Loucy (cell line): ENCODE measurements at regions not wholly inside any gene's neighbourhood (a gene's known extent, or its start where the extent isn't known, plus 50 kb on each side); places are given as distances from the start of the nearest gene placed in this dataset.

ENCODE experiments used
- H2AFZ ChIP-seq: fragments of 200-600 bp; sonication (generic); 2 replicates; pipeline ENCODE4 v1.6.0; 2016; ENCODE audit warnings: antibody characterized with exemption, mild to moderate bottlenecking, low read length, moderate library complexity
- H3F3A ChIP-seq: fragments of 200-600 bp; 2 replicates; pipeline ENCODE4 v1.6.0; 2016; ENCODE audit warnings: antibody characterized with exemption, low read depth, mild to moderate bottlenecking
- H3K27me3 ChIP-seq: fragments of 200-600 bp; sonication (generic); 2 replicates; pipeline ENCODE4 v1.6.1; 2014; ENCODE audit warnings: low read length, mild to moderate bottlenecking; ENCODE audit not compliant: insufficient read depth, poor library complexity, severe bottlenecking
- H3K36me3 ChIP-seq: fragments of 200-600 bp; sonication (generic); 2 replicates; pipeline ENCODE4 v1.6.1; 2016; ENCODE audit warnings: low read length; ENCODE audit not compliant: insufficient read depth
- H3K4me1 ChIP-seq: fragments of 200-600 bp; sonication (generic); 2 replicates; pipeline ENCODE4 v1.5.1; 2014; ENCODE audit warnings: low read length, mild to moderate bottlenecking; ENCODE audit not compliant: insufficient read depth, poor library complexity, severe bottlenecking
- H3K4me2 ChIP-seq: fragments of 200-600 bp; sonication (generic); 2 replicates; pipeline ENCODE4 v1.6.0; 2014; ENCODE audit warnings: antibody characterized with exemption, low read length, low read depth, mild to moderate bottlenecking; ENCODE audit not compliant: poor library complexity, severe bottlenecking
- H3K4me3 ChIP-seq: fragments of 200-600 bp; sonication (generic); 2 replicates; pipeline ENCODE4 v1.5.1; 2014; ENCODE audit warnings: low read length, mild to moderate bottlenecking, mixed read lengths; ENCODE audit not compliant: poor library complexity, severe bottlenecking
- H3K79me2 ChIP-seq: fragments of 200-600 bp; sonication (generic); 2 replicates; pipeline ENCODE4 v1.6.1; 2014; ENCODE audit warnings: low read length; ENCODE audit not compliant: insufficient read depth
- H3K9ac ChIP-seq: fragments of 200-600 bp; sonication (generic); 2 replicates; pipeline ENCODE4 v1.6.0; 2014; ENCODE audit warnings: mild to moderate bottlenecking, low read depth, low read length, moderate library complexity; ENCODE audit not compliant: poor library complexity, severe bottlenecking
- H3K9me2 ChIP-seq: fragments of 200-600 bp; sonication (generic); replicated peaks from 2 replicates; pipeline ENCODE4 v1.6.1; 2016; ENCODE audit warnings: low read depth, low read length, mixed read lengths
- H3K9me3 ChIP-seq: fragments of 200-600 bp; sonication (generic); 2 replicates; pipeline ENCODE4 v1.6.1; 2014; ENCODE audit warnings: mild to moderate bottlenecking, antibody characterized with exemption, low read length, low read depth; ENCODE audit not compliant: insufficient read depth
- H4K20me1 ChIP-seq: fragments of 200-600 bp; sonication (generic); 2 replicates; pipeline ENCODE4 v1.6.0; 2014; ENCODE audit warnings: antibody characterized with exemption, low read length, mild to moderate bottlenecking; ENCODE audit not compliant: insufficient read depth, poor library complexity, severe bottlenecking
- EZH2phosphoT487 ChIP-seq: fragments of 200-600 bp; IDR thresholded peaks from 2 replicates; pipeline ENCODE4 v1.6.1; 2018; ENCODE audit warnings: antibody characterized with exemption, mild to moderate bottlenecking, moderate library complexity, borderline replicate concordance
- TF ChIP-seq, protein P1 (sequence below): fragments of 200-600 bp; sonication (generic); conservative IDR thresholded peaks from 2 replicates; pipeline ENCODE4 v1.5.1; 2014; ENCODE audit warnings: mild to moderate bottlenecking, antibody characterized with exemption, low read length

GRCh38 chr11:101341578-101341977 is 212.0 kb upstream of the PGR start:
- H3K36me3 ChIP-seq: no peaks in the 10 kb centered on the region
- no peaks in the 10 kb centered on the region for H4K20me1 ChIP-seq
- no peaks in the 10 kb centered on the region for H3K9me3 ChIP-seq
- TF ChIP-seq EZH2phosphoT487: no peak
- TF ChIP-seq, protein P1, sequence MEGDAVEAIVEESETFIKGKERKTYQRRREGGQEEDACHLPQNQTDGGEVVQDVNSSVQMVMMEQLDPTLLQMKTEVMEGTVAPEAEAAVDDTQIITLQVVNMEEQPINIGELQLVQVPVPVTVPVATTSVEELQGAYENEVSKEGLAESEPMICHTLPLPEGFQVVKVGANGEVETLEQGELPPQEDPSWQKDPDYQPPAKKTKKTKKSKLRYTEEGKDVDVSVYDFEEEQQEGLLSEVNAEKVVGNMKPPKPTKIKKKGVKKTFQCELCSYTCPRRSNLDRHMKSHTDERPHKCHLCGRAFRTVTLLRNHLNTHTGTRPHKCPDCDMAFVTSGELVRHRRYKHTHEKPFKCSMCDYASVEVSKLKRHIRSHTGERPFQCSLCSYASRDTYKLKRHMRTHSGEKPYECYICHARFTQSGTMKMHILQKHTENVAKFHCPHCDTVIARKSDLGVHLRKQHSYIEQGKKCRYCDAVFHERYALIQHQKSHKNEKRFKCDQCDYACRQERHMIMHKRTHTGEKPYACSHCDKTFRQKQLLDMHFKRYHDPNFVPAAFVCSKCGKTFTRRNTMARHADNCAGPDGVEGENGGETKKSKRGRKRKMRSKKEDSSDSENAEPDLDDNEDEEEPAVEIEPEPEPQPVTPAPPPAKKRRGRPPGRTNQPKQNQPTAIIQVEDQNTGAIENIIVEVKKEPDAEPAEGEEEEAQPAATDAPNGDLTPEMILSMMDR: no peak
- H2AFZ ChIP-seq: no peak overlapping the region
- no peak overlapping the region for H3K4me3 ChIP-seq
- no peaks in the 10 kb centered on the region for H3K79me2 ChIP-seq
- no peaks in the 10 kb centered on the region for H3F3A ChIP-seq
- H3K9ac ChIP-seq: no peak overlapping the region
- H3K4me1 ChIP-seq: no peaks in the 10 kb centered on the region
- H3K27me3 ChIP-seq: no peaks in the 10 kb centered on the region
- H3K9me2 ChIP-seq: no peaks in the 10 kb centered on the region
- H3K4me2 ChIP-seq: no peak overlapping the region

DNA sequence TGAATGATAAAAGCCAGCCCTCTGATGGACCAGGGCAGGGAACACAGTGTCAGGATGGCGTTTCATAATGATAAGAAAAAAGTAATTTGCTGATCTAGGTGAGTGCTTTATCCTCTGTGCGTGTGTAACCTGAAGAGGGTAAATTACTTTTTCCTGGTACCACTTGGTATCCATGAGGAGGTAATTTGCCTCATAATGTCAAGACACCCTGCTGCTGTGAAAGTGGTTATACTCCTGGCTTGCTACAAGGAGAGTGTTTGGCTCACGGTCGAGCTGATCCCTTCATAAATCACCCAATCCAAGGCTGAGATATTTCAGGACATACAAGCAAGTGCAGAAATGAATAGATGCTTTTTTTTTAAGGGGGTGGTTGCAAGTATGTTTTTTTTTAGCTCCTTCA is 207.2 kb upstream of the PGR start:
- H3K9ac ChIP-seq: no peak overlapping the region

GRCh38 chr11:101336155-101336554 is 206.5 kb upstream of the PGR start:
- Histone ChIP-seq H2AFZ (no peak overlapping the region), H3K9me2 (no peaks in the 10 kb centered on the region)

More for the DNA sequence above, 207.2 kb upstream of the PGR start:
- Histone ChIP-seq H2AFZ (no peak overlapping the region), H4K20me1 (no peaks in the 10 kb centered on the region), H3K4me2 (no peak overlapping the region), H3F3A (no peaks in the 10 kb centered on the region), H3K9me2 (no peaks in the 10 kb centered on the region), H3K36me3 (no peaks in the 10 kb centered on the region), H3K4me3 (no peak overlapping the region), H3K79me2 (no peaks in the 10 kb centered on the region), H3K4me1 (no peaks in the 10 kb centered on the region), H3K9me3 (no peaks in the 10 kb centered on the region), H3K27me3 (no peaks in the 10 kb centered on the region)
- TF ChIP-seq EZH2phosphoT487: no peak
- TF ChIP-seq, protein P1: no peak

More at GRCh38 chr11:101336155-101336554, 206.5 kb upstream of the PGR start:
- no peak overlapping the region for H3K9ac ChIP-seq
- H3F3A ChIP-seq: no peaks in the 10 kb centered on the region
- no peak overlapping the region for H3K4me2 ChIP-seq
- H3K4me1 ChIP-seq: no peaks in the 10 kb centered on the region
- H3K4me3 ChIP-seq: no peak overlapping the region
- no peaks in the 10 kb centered on the region for H3K36me3 ChIP-seq
- no peaks in the 10 kb centered on the region for H3K9me3 ChIP-seq
- H3K27me3 ChIP-seq: no peaks in the 10 kb centered on the region
- no peaks in the 10 kb centered on the region for H3K79me2 ChIP-seq
- TF ChIP-seq, protein P1: no peak
- TF ChIP-seq EZH2phosphoT487: no peak
- no peaks in the 10 kb centered on the region for H4K20me1 ChIP-seq
